HG02852 (cell line): ENCODE measurements at regions not wholly inside any gene's neighbourhood (a gene's known extent, or its start where the extent isn't known, plus 50 kb on each side); places are given as distances from the start of the nearest gene placed in this dataset.
"Not testable (repeated sequence)": the region's sequence is repeated elsewhere in the genome, so short reads cannot be mapped to it uniquely, and the experiment has no call there.

ENCODE experiments used
- ATAC-seq: cut with Tn5 transposase; IDR thresholded peaks from one replicate; pipeline ENCODE4 v1.9.1; 2021; ENCODE audit warnings: mild to moderate bottlenecking, moderate library complexity; ENCODE audit not compliant: unreplicated experiment

GRCh38 chr6:20340068-20340848, 61.4 kb upstream of the E2F3 start:
- no peak for ATAC-seq

DNA sequence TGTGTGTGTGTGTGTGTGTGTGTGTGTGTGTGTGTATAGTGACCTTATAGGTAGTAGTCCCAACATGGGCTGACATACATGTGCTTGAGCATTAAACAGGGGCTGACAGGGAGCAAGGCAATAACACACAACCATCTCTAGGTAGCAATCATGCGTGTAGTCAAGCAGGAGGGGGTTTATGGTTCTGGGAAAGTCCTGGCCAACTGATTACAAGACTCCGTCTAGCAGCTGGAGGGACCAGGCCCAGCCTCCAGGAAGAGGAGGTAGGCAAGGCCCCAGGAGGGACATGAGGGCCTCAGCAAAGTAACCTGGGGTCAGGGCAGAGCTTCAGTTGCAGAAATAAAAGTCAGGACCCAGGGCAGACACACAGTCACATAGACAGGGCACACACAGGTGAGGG, 60.6 kb upstream of the E2F3 start:
- no peak for ATAC-seq

DNA sequence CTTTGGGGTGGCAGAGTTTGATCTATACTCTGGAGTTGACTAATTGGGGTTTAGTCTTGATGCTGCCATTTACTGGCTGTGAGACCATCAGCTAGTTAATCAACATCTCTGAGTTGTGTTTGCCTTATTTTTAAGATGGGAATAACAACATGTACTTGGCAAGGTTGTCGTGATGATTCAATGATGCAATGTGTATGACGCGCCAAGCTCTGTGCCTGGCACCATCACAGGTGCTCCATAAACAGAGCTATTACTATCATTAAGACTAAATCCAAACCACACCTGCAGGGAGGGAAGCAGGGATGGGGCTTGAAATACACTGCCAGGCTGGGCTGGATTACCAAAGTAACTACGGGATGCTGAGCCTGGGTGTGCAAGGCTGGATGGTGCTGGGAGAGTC, 60.1 kb upstream of the E2F3 start:
- no peak for ATAC-seq

GRCh38 chr6:20346948-20347347, 54.7 kb upstream of the E2F3 start:
- not testable (repeated sequence) for ATAC-seq

DNA sequence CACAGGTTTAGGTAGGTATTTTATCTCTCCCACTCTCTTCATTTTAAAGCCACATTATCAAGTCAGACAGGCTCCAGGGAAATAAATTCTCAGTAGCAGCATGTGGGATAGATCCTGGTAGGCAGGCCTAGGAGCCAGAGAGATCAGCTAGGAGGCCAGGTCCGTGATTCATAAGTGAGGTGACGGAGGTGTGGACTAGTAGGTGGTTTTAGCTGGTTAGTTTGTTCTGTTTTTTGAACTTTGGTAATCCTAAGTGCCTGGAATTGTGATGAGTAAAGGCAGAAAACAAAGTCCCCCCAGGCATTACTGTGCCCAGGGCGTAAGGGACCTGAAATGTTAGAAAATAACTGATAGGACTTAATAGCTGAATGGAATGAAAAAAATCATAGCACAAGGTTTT, 53.6 kb upstream of the E2F3 start:
- no peak for ATAC-seq

GRCh38 chr6:20349225-20349624, 52.5 kb upstream of the E2F3 start:
- ATAC-seq, result no peak

GRCh38 chr6:20350215-20350614, 51.5 kb upstream of the E2F3 start:
- no peak for ATAC-seq

DNA sequence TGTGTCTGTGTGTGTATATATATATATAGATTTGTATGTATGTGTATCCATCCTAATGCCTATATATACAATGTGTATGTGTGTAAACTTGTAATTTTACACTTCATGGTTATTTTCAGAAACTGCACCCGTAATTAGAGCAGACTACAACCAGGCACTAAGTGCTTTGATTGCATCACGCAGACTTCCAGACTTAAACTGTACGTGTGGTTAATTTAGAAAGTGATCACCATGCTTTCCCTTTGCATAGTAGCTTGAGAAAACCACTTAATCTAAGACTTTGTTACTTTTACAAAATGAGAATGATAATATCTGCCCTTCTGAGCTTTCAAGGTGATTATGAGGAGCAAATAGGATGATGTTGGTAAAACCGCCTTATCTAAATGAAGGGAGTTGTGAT, 50.1 kb upstream of the E2F3 start:
- ATAC-seq, result no peak
